LNCaP clone FGC (cell line): ENCODE measurements at regions not wholly inside any gene's neighbourhood (a gene's known extent, or its start where the extent isn't known, plus 50 kb on each side); places are given as distances from the start of the nearest gene placed in this dataset.

ENCODE experiments used
- DNase-seq: peaks from one replicate; pipeline ENCODE4 v3.0.0-alpha.2; 2011; ENCODE audit warnings: low read depth
- H3K4me3 ChIP-seq: 2 replicates; pipeline ENCODE4 v1.5.1; 2011; ENCODE audit warnings: mild to moderate bottlenecking, low read depth, low read length, control low read depth
- CTCF ChIP-seq: IDR thresholded peaks from 2 replicates; pipeline ENCODE4 v1.5.1; 2012; ENCODE audit warnings: mild to moderate bottlenecking; ENCODE audit not compliant: control insufficient read depth, insufficient read depth; ENCODE audit errors: extremely low read depth

GRCh38 chr11:116267146-116267545 is 505.6 kb downstream of the BUD13 start:
- TF ChIP-seq CTCF = no peak
- H3K4me3 ChIP-seq = no peak overlapping the region
- DNase-seq = no peak

- DNase-seq = no peak
- TF ChIP-seq CTCF = no peak
- H3K4me3 ChIP-seq = no peak overlapping the region
Observed at GRCh38 chr11:116263770-116264169, 509.0 kb downstream of the BUD13 start.

GRCh38 chr11:116263019-116263418 is 509.8 kb downstream of the BUD13 start:
- TF ChIP-seq CTCF = no peak

GRCh38 chr11:116262370-116262769 is 510.4 kb downstream of the BUD13 start:
- TF ChIP-seq CTCF = no peak
- no peak overlapping the region for H3K4me3 ChIP-seq
- DNase-seq = no peak

More at GRCh38 chr11:116263019-116263418, 509.8 kb downstream of the BUD13 start:
- no peak overlapping the region for H3K4me3 ChIP-seq
- DNase-seq = no peak

- no peak for DNase-seq
- no peak for TF ChIP-seq CTCF
- no peak overlapping the region for H3K4me3 ChIP-seq
Observed at GRCh38 chr11:116261606-116262005, 511.2 kb downstream of the BUD13 start.

GRCh38 chr11:116258821-116259220 is 514.0 kb downstream of the BUD13 start:
- no peak for DNase-seq
- TF ChIP-seq CTCF = no peak
- no peak overlapping the region for H3K4me3 ChIP-seq

GRCh38 chr11:116257883-116258282 is 514.9 kb downstream of the BUD13 start:
- DNase-seq = no peak
- H3K4me3 ChIP-seq = no peak overlapping the region
- TF ChIP-seq CTCF = no peak
